ENCODE measurements at regions not wholly inside any gene's neighbourhood (a gene's known extent, or its start where the extent isn't known, plus 50 kb on each side); places are given as distances from the start of the nearest gene placed in this dataset.

GRCh38 chr1:177830531-177831135 is 139.2 kb downstream of the SEC16B start:
- intact Hi-C loops (cut with micrococcal nuclease): no loop called here
- CTCF ChIA-PET: no interaction called here
- no peak for DNase-seq
- H3K36me3 Mint-ChIP-seq (ENCODE audit: low read depth): no peaks in the 10 kb centered on the region
- H3K4me1 Mint-ChIP-seq (ENCODE audit: low read depth): no peaks in the 10 kb centered on the region
- no peak overlapping the region for H3K4me3 Mint-ChIP-seq
- no peaks in the 10 kb centered on the region for H3K27me3 Mint-ChIP-seq (ENCODE audit: low read depth)
- no peak overlapping the region for H3K27ac Mint-ChIP-seq
- H3K9me3 Mint-ChIP-seq: no peaks in the 10 kb centered on the region

DNA sequence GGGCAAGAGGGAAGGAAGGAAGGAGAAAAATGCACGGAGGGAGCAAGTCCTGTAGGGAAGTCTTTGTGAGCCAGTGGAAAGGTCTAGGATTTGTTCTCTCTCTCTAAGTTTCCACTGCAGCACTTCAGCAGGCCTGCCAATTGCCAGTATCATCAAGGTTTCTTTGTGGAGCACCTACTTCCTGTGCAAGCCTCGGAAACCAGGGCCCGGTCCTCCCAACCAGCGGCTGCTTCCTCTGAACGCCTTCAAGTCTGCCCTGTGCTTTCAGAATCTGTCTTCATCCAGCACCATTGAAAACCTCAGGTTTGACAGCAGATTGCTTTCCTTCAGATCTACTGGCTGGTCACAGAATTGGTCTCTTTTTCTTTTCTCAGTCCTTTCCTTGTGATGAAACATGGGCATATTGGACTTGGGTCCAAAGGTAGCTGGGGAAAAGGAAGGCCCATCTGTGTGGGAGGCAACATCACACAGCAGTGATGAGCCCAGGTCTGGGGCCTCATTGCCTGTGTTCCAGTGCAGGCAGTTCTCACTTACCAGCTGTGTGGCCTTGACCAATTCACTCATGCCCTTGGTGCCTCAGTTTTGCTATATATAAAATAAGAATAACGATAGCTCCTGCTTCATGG is 144.5 kb downstream of the SEC16B start:
- no peak overlapping the region for H3K4me3 Mint-ChIP-seq
- H3K27ac Mint-ChIP-seq: no peak overlapping the region
- intact Hi-C loops (cut with micrococcal nuclease): no loop called here
- no peaks in the 10 kb centered on the region for H3K9me3 Mint-ChIP-seq
- H3K27me3 Mint-ChIP-seq (ENCODE audit: low read depth): peaks cover 3% of the 10 kb centered on the region
- CTCF ChIA-PET: no interaction called here
- no peaks in the 10 kb centered on the region for H3K4me1 Mint-ChIP-seq (ENCODE audit: low read depth)
- DNase-seq: no peak
- H3K36me3 Mint-ChIP-seq (ENCODE audit: low read depth): no peaks in the 10 kb centered on the region

DNA sequence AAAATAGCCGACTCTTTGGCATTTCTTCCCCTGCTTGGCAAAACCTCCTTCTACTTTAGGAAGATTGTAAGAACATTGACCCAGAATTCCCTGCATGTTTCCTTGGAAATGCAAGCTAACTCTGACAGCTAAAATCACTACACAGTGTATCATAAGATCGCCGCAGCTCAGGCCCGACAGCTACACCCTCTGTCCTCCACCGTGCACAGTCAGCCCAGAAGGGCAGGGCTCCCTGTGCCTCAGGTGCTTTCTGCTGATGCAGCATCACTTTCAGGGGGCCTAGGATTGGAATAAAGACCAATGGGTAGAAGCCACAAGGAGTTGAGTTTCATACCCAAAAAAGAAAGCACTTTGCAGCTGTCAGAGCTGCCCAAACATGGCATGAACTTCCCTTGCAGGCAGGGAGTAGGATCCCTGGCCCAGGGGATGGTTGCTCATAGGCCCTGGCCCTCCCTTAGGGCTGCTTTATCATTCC is 145.3 kb downstream of the SEC16B start:
- Mint-ChIP-seq H3K36me3 (ENCODE audit: low read depth) (no peaks in the 10 kb centered on the region), H3K27ac (no peak overlapping the region), H3K9me3 (no peaks in the 10 kb centered on the region), H3K4me3 (no peak overlapping the region), H3K27me3 (ENCODE audit: low read depth) (peaks cover 3% of the 10 kb centered on the region), H3K4me1 (ENCODE audit: low read depth) (no peaks in the 10 kb centered on the region)
- DNase-seq: no peak
- CTCF ChIA-PET: no interaction called here
- intact Hi-C loops (cut with micrococcal nuclease): no loop called here

DNA sequence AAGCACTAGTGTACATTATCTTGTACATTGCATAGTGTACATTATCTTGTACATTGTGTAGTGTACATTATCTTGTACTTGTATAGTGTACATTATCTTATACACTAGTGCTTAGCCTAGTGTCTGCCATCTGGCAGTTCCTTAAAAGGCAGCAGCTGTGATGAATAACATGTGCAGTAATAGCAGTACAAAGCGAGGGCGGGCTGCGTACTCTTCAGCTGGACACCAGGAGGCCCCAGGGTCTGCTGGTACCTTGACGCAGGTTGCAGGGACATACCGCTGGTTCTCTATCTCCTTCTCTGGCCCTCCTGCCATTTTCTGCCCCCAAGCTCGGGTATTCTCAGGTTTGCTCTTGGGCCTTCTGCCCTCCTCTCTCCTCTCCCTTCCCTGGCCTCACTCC is 149.6 kb downstream of the SEC16B start:
- no peak overlapping the region for H3K27ac Mint-ChIP-seq
- H3K4me3 Mint-ChIP-seq: no peak overlapping the region
- CTCF ChIA-PET: interaction anchor here (0.6 kb wide), 1 partner anchor 61 kb away, joined by 3 read pairs; no protein-coding TSS in a partner anchor
- intact Hi-C loops (cut with micrococcal nuclease): no loop called here
- no peaks in the 10 kb centered on the region for H3K36me3 Mint-ChIP-seq (ENCODE audit: low read depth)
- peaks cover 3% of the 10 kb centered on the region for H3K27me3 Mint-ChIP-seq (ENCODE audit: low read depth)
- no peak for DNase-seq
- H3K9me3 Mint-ChIP-seq: peaks cover 10% of the 10 kb centered on the region
- H3K4me1 Mint-ChIP-seq (ENCODE audit: low read depth): no peaks in the 10 kb centered on the region

DNA sequence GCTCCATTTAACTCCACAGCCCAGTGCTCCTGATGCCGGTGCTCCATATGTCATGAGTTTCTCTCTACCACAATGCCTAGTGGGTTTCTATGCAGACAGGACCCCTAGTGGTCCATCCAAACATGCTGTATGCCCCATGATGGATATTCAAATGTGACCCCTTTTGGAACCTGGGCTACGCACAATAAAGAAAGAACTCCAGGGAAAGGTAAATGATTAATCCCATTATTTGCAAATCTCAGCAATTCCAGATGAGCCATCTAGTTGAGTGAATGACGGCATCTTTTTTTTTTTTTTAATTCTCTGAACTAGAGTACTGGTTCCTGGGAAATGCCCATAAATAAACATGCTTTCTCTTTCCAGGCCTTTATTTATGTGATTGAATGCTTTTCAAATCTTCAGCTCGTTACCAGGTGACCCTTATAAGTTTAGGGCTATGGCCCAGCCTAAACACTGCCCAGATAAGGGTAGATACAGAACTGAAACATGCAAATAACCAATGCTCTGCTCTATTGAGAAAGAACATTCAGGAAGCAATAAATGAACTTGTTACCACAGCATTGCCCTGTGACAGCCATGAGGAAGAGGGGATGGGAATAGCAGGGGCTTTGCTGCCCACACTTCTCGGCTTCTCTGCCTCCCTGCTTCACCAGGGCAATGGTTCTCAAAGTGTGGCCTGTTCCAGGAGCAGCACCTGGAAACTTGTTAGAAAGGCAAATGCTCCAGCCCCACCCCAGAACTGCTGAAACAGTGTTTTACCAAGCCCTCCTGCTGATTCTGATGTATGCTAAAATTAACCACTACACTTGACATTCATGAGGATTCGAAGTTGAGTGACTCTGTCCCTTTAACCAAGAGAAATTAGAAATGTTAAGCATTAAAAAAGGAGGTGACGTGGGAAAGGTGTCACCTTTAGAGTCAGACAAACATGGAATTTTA is 151.7 kb downstream of the SEC16B start:
- H3K9me3 Mint-ChIP-seq: peaks cover 12% of the 10 kb centered on the region
- intact Hi-C loops (cut with micrococcal nuclease): no loop called here
- CTCF ChIA-PET: no interaction called here
- no peak overlapping the region for H3K27ac Mint-ChIP-seq
- DNase-seq: no peak
- no peak overlapping the region for H3K4me3 Mint-ChIP-seq
- H3K36me3 Mint-ChIP-seq (ENCODE audit: low read depth): no peaks in the 10 kb centered on the region
- H3K4me1 Mint-ChIP-seq (ENCODE audit: low read depth): no peaks in the 10 kb centered on the region
- H3K27me3 Mint-ChIP-seq (ENCODE audit: low read depth): peaks cover 3% of the 10 kb centered on the region

GRCh38 chr1:177812650-177813049 is 157.2 kb downstream of the SEC16B start:
- Mint-ChIP-seq H3K36me3 (ENCODE audit: low read depth) (peaks cover 1% of the 10 kb centered on the region), H3K27ac (no peak overlapping the region), H3K4me1 (ENCODE audit: low read depth) (no peaks in the 10 kb centered on the region)

GRCh38 chr1:177812144-177812543 is 157.7 kb downstream of the SEC16B start:
- peaks cover 12% of the 10 kb centered on the region for H3K9me3 Mint-ChIP-seq
- CTCF ChIA-PET: no interaction called here
- H3K27me3 Mint-ChIP-seq (ENCODE audit: low read depth): no peaks in the 10 kb centered on the region
- no peak overlapping the region for H3K4me3 Mint-ChIP-seq
- intact Hi-C loops (cut with micrococcal nuclease): no loop called here
- no peak overlapping the region for H3K27ac Mint-ChIP-seq
- DNase-seq: no peak
- peaks cover 1% of the 10 kb centered on the region for H3K36me3 Mint-ChIP-seq (ENCODE audit: low read depth)
- H3K4me1 Mint-ChIP-seq (ENCODE audit: low read depth): no peaks in the 10 kb centered on the region

More at GRCh38 chr1:177812650-177813049, 157.2 kb downstream of the SEC16B start:
- DNase-seq: no peak
- no peaks in the 10 kb centered on the region for H3K27me3 Mint-ChIP-seq (ENCODE audit: low read depth)
- intact Hi-C loops (cut with micrococcal nuclease): no loop called here
- no peak overlapping the region for H3K4me3 Mint-ChIP-seq
- CTCF ChIA-PET: no interaction called here
- H3K9me3 Mint-ChIP-seq: peaks cover 12% of the 10 kb centered on the region

DNA sequence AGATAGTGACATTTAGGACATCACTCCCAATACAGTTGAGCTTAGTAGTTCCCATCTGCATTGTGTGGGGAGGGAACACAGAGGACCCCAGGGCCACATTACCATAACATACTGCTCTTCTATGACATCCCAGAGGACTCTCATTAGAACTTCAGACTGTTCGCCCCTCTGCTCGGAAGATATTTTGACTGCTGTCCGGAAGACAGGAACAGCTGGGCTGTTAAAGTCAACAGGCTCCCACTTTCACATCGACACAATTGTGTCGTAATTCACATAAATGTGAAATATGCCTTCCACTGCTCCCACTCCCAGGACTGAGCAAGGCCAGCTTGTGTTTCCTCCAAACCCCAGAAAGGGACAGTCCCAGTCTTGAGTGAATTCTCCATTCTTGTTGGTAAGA is 158.4 kb downstream of the SEC16B start:
- no peaks in the 10 kb centered on the region for H3K27me3 Mint-ChIP-seq (ENCODE audit: low read depth)
- no peak overlapping the region for H3K4me3 Mint-ChIP-seq
- H3K27ac Mint-ChIP-seq: no peak overlapping the region
- no peak for DNase-seq
- H3K36me3 Mint-ChIP-seq (ENCODE audit: low read depth): peaks cover 1% of the 10 kb centered on the region
- peaks cover 8% of the 10 kb centered on the region for H3K9me3 Mint-ChIP-seq
- intact Hi-C loops (cut with micrococcal nuclease): no loop called here
- H3K4me1 Mint-ChIP-seq (ENCODE audit: low read depth): no peaks in the 10 kb centered on the region
- CTCF ChIA-PET: no interaction called here

- no peak for DNase-seq
- H3K27ac Mint-ChIP-seq: no peak overlapping the region
- H3K36me3 Mint-ChIP-seq (ENCODE audit: low read depth): peaks cover 1% of the 10 kb centered on the region
- no peaks in the 10 kb centered on the region for H3K27me3 Mint-ChIP-seq (ENCODE audit: low read depth)
- peaks cover 2% of the 10 kb centered on the region for H3K9me3 Mint-ChIP-seq
- H3K4me3 Mint-ChIP-seq: no peak overlapping the region
- CTCF ChIA-PET: no interaction called here
- intact Hi-C loops (cut with micrococcal nuclease): no loop called here
- no peaks in the 10 kb centered on the region for H3K4me1 Mint-ChIP-seq (ENCODE audit: low read depth)
Observed at GRCh38 chr1:177809819-177810218, 160.0 kb downstream of the SEC16B start.

GRCh38 chr1:177802304-177802703 is 167.6 kb downstream of the SEC16B start:
- Mint-ChIP-seq H3K4me3 (no peak overlapping the region), H3K27me3 (ENCODE audit: low read depth) (peaks cover 5% of the 10 kb centered on the region), H3K9me3 (peaks cover 10% of the 10 kb centered on the region), H3K27ac (no peak overlapping the region), H3K4me1 (ENCODE audit: low read depth) (no peaks in the 10 kb centered on the region), H3K36me3 (ENCODE audit: low read depth) (no peaks in the 10 kb centered on the region)
- CTCF ChIA-PET: no interaction called here
- intact Hi-C loops (cut with micrococcal nuclease): no loop called here
- DNase-seq: no peak

DNA sequence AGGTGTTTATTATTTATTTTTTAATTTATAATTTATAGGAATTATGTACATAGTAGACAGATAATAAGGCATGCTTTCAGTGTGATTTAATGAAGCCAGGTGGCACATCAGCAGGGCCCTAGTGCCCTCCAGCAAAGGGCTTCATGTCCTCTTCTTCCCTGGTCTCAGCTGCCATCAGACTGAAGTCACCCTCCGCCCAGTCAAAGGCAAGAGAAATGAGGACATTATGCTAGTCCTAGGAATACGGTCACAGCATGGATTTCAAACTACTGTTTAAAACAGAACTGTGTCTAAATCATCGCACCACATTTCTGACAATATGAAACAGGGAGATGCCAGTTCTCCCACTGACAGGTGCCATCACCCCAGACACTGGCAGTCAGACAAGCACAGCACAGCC is 168.1 kb downstream of the SEC16B start:
- no peaks in the 10 kb centered on the region for H3K36me3 Mint-ChIP-seq (ENCODE audit: low read depth)
- no peak overlapping the region for H3K27ac Mint-ChIP-seq
- CTCF ChIA-PET: no interaction called here
- H3K9me3 Mint-ChIP-seq: peaks cover 10% of the 10 kb centered on the region
- intact Hi-C loops (cut with micrococcal nuclease): no loop called here
- H3K4me3 Mint-ChIP-seq: no peak overlapping the region
- H3K4me1 Mint-ChIP-seq (ENCODE audit: low read depth): no peaks in the 10 kb centered on the region
- H3K27me3 Mint-ChIP-seq (ENCODE audit: low read depth): peaks cover 5% of the 10 kb centered on the region
- DNase-seq: no peak

DNA sequence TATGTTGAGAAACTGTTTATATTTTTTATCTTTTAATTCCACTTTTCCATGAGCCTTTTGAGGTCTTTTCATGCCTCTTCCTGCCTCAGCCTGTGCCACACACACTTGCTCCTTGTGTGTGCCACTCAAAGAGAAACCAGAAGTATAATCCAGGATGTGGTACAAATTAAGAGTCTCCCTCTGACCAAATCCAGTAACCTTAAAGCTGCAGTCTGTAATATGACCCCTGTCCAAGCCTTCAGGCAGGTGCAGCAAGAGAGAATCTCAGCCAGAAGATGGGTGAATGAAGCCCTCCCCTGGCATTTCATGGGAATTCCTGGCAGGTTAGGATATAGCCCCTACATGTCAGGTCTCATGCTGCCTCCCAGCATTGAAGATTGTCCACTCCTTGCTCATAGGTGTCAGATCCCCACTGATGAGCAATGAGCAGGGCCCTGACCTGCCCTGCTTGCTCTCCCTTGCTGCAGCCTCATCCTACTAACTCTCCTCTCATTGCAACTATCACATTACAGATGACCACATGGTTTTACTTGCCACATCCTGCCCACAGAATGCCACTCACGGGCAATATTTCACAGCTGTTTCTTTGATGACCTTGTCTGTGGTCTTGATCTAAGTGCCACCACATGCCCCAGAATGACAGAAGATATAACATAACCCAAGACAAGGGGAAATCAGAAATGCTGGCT is 169.3 kb downstream of the SEC16B start:
- Mint-ChIP-seq H3K36me3 (ENCODE audit: low read depth) (no peaks in the 10 kb centered on the region), H3K4me3 (no peak overlapping the region), H3K27ac (no peak overlapping the region), H3K9me3 (peaks cover 10% of the 10 kb centered on the region), H3K27me3 (ENCODE audit: low read depth) (peaks cover 5% of the 10 kb centered on the region), H3K4me1 (ENCODE audit: low read depth) (no peaks in the 10 kb centered on the region)
- DNase-seq: no peak
- CTCF ChIA-PET: no interaction called here
- intact Hi-C loops (cut with micrococcal nuclease): no loop called here

Measured in activated naive CD4-positive, alpha-beta T cell treated with anti-CD3 and anti-CD28 coated beads for 36 hours (primary cell).